Choroid plexus epithelial cell (primary cell): ENCODE measurements at regions not wholly inside any gene's neighbourhood (a gene's known extent, or its start where the extent isn't known, plus 50 kb on each side); places are given as distances from the start of the nearest gene placed in this dataset.

Experiments
- DNase-seq: peaks from one replicate; pipeline ENCODE4 v3.0.0-alpha.2; 2010; ENCODE audit warnings: low read depth
- H3K4me3 ChIP-seq: 2 replicates; pipeline ENCODE4 v1.5.1; 2011; ENCODE audit warnings: low read depth, mild to moderate bottlenecking, control low read depth, low read length, moderate library complexity
- CTCF ChIP-seq: conservative IDR thresholded peaks from 2 replicates; pipeline ENCODE4 v1.5.1; 2011; ENCODE audit warnings: low read depth, mild to moderate bottlenecking, control low read depth, inconsistent platforms, low read length, moderate library complexity

DNA sequence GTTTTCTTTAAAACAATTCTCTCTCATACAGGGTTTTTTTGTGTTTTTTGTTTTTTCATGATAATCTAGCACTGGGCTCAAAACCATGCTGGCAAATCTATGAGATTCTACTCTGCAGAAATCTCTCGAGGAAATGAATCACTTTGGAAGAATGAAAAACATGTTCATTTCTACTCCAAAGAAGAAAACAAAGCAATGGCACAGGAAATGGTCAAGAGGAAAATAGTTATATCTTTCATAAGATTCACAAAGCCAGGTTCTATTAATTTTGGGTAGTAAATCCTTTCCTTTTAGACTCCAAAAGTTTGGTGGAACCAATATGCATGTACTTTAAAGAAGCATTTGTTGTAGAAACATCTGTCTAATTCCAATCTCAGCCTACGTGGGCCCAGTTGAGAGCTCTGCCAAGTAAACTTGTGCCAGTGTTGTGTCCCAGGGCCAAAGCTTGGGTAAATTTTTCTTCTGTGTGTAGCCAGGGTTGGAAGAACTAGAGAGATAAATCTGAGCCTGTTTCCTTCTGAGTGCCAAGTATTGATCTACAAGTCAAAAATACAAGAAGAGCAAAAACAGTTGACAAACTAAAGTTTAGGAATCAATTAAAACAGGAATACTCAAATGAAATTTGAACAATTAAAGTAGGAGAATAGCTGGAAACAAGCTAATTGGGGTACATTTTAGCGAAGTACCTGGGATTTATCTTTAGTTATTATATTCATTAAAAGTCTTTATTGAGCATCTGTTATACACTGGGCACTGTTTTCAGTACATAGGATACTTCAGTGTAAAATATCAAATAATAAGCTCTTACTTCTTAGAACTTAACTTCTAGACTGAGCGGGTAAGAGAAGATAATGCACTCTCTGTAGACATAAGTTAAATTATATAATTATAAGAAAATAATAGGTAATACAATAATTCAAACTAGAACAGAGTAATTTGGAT lies 657.5 kb upstream of the NECTIN3 start:
- no peak overlapping the region for H3K4me3 ChIP-seq
- no peak for TF ChIP-seq CTCF
- peak; percentile 91 for DNase-seq

DNA sequence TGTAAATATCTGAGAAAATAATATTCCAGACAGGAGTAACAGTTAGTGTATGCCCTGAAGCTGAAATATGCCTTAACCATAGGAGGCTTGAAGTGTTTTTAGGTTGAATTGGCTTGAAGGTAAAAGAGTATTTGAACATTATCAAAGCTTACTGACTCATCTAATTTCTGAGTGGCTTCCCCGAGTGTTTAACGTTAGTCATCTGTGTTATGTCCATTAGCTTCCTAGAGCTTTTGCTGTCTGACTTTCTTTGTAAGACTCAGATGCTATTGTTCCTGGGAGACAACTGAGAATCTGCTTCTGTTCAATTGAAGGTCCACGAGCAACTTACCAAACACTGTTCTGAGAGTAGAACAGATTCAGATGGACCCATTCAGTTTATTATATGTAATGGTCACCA lies 656.8 kb upstream of the NECTIN3 start:
- peak; percentile 77 for DNase-seq
- no peak for TF ChIP-seq CTCF
- H3K4me3 ChIP-seq, result no peak overlapping the region

- no peak for TF ChIP-seq CTCF
- peak; percentile 21 for DNase-seq
- H3K4me3 ChIP-seq, result no peak overlapping the region
Observed at GRCh38 chr3:110419096-110419495, 652.5 kb upstream of the NECTIN3 start.

GRCh38 chr3:110419601-110420000 lies 652.0 kb upstream of the NECTIN3 start:
- no peak overlapping the region for H3K4me3 ChIP-seq
- TF ChIP-seq CTCF, result no peak
- DNase-seq, result peak; percentile 28

DNA sequence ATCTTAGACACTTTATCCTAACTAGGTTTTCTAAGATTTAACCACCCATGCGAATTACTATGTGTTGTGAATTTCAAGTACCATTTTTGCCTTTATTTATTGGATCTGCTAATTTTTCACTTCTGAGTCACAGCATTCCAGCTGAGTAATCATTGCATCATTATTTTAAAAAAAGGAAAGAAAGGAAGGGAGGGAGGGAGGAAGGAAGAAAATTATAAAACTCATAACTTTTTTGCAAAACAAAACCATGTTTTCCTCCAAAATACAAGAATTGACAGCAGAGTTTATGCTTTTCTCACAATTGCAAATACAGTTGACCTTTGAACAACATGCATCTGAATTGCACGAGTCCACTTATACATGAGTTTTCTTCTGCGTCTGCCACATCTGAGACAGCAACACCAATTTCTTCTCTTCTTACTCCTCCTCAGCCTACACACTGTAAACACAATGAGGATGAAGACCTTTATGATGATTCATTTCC lies 651.4 kb upstream of the NECTIN3 start:
- DNase-seq, result peak; percentile 88
- peak overlapping the region; percentile 34 for H3K4me3 ChIP-seq
- no peak for TF ChIP-seq CTCF

DNA sequence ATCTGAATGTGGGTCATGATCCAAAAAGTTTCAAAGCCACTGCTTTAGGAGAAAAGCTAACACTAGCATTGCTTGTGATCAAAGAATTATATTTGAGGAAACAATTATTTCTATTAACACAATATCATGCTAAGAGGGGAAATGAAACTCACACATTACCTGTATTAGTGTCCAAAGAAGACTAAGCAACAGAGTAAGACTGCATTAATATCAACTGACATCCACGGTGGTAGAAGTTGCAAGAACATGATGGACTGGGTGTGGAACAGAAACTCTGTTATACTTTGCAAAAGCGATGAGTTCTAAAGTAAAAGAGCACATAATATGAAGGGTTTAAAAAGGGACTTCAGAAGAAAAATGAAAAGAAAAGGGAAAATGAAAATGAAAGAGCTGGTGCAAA lies 648.3 kb upstream of the NECTIN3 start:
- DNase-seq, result no peak
- no peak for TF ChIP-seq CTCF
- H3K4me3 ChIP-seq, result no peak overlapping the region

- DNase-seq, result peak; percentile 26
- no peak for TF ChIP-seq CTCF
- H3K4me3 ChIP-seq, result no peak overlapping the region
Observed at GRCh38 chr3:110430146-110430545, 641.5 kb upstream of the NECTIN3 start.
